Loucy (cell line): ENCODE measurements at regions not wholly inside any gene's neighbourhood (a gene's known extent, or its start where the extent isn't known, plus 50 kb on each side); places are given as distances from the start of the nearest gene placed in this dataset.

Experiments used
- H2AFZ ChIP-seq: fragments of 200-600 bp; sonication (generic); 2 replicates; pipeline ENCODE4 v1.6.0; 2016; ENCODE audit warnings: antibody characterized with exemption, mild to moderate bottlenecking, low read length, moderate library complexity
- H3F3A ChIP-seq: fragments of 200-600 bp; 2 replicates; pipeline ENCODE4 v1.6.0; 2016; ENCODE audit warnings: antibody characterized with exemption, low read depth, mild to moderate bottlenecking
- H3K27me3 ChIP-seq: fragments of 200-600 bp; sonication (generic); 2 replicates; pipeline ENCODE4 v1.6.1; 2014; ENCODE audit warnings: low read length, mild to moderate bottlenecking; ENCODE audit not compliant: insufficient read depth, poor library complexity, severe bottlenecking
- H3K36me3 ChIP-seq: fragments of 200-600 bp; sonication (generic); 2 replicates; pipeline ENCODE4 v1.6.1; 2016; ENCODE audit warnings: low read length; ENCODE audit not compliant: insufficient read depth
- H3K4me1 ChIP-seq: fragments of 200-600 bp; sonication (generic); 2 replicates; pipeline ENCODE4 v1.5.1; 2014; ENCODE audit warnings: low read length, mild to moderate bottlenecking; ENCODE audit not compliant: insufficient read depth, poor library complexity, severe bottlenecking
- H3K4me2 ChIP-seq: fragments of 200-600 bp; sonication (generic); 2 replicates; pipeline ENCODE4 v1.6.0; 2014; ENCODE audit warnings: antibody characterized with exemption, low read length, low read depth, mild to moderate bottlenecking; ENCODE audit not compliant: poor library complexity, severe bottlenecking
- H3K4me3 ChIP-seq: fragments of 200-600 bp; sonication (generic); 2 replicates; pipeline ENCODE4 v1.5.1; 2014; ENCODE audit warnings: low read length, mild to moderate bottlenecking, mixed read lengths; ENCODE audit not compliant: poor library complexity, severe bottlenecking
- H3K79me2 ChIP-seq: fragments of 200-600 bp; sonication (generic); 2 replicates; pipeline ENCODE4 v1.6.1; 2014; ENCODE audit warnings: low read length; ENCODE audit not compliant: insufficient read depth
- H3K9ac ChIP-seq: fragments of 200-600 bp; sonication (generic); 2 replicates; pipeline ENCODE4 v1.6.0; 2014; ENCODE audit warnings: mild to moderate bottlenecking, low read depth, low read length, moderate library complexity; ENCODE audit not compliant: poor library complexity, severe bottlenecking
- H3K9me2 ChIP-seq: fragments of 200-600 bp; sonication (generic); replicated peaks from 2 replicates; pipeline ENCODE4 v1.6.1; 2016; ENCODE audit warnings: low read depth, low read length, mixed read lengths
- H3K9me3 ChIP-seq: fragments of 200-600 bp; sonication (generic); 2 replicates; pipeline ENCODE4 v1.6.1; 2014; ENCODE audit warnings: mild to moderate bottlenecking, antibody characterized with exemption, low read length, low read depth; ENCODE audit not compliant: insufficient read depth
- H4K20me1 ChIP-seq: fragments of 200-600 bp; sonication (generic); 2 replicates; pipeline ENCODE4 v1.6.0; 2014; ENCODE audit warnings: antibody characterized with exemption, low read length, mild to moderate bottlenecking; ENCODE audit not compliant: insufficient read depth, poor library complexity, severe bottlenecking
- EZH2phosphoT487 ChIP-seq: fragments of 200-600 bp; IDR thresholded peaks from 2 replicates; pipeline ENCODE4 v1.6.1; 2018; ENCODE audit warnings: antibody characterized with exemption, mild to moderate bottlenecking, moderate library complexity, borderline replicate concordance
- TF ChIP-seq, protein P1 (sequence below): fragments of 200-600 bp; sonication (generic); conservative IDR thresholded peaks from 2 replicates; pipeline ENCODE4 v1.5.1; 2014; ENCODE audit warnings: mild to moderate bottlenecking, antibody characterized with exemption, low read length

GRCh38 chr5:97408331-97408730 is 225.3 kb upstream of the RIOK2 start:
- Histone ChIP-seq H3K79me2 (no peaks in the 10 kb centered on the region), H3K4me3 (no peak overlapping the region), H2AFZ (no peak overlapping the region), H3K9me2 (no peaks in the 10 kb centered on the region), H3K4me1 (no peaks in the 10 kb centered on the region), H3K9me3 (no peaks in the 10 kb centered on the region), H4K20me1 (no peaks in the 10 kb centered on the region), H3F3A (no peaks in the 10 kb centered on the region), H3K27me3 (no peaks in the 10 kb centered on the region), H3K9ac (no peak overlapping the region), H3K36me3 (no peaks in the 10 kb centered on the region), H3K4me2 (no peak overlapping the region)
- no peak for TF ChIP-seq EZH2phosphoT487
- TF ChIP-seq, protein P1, sequence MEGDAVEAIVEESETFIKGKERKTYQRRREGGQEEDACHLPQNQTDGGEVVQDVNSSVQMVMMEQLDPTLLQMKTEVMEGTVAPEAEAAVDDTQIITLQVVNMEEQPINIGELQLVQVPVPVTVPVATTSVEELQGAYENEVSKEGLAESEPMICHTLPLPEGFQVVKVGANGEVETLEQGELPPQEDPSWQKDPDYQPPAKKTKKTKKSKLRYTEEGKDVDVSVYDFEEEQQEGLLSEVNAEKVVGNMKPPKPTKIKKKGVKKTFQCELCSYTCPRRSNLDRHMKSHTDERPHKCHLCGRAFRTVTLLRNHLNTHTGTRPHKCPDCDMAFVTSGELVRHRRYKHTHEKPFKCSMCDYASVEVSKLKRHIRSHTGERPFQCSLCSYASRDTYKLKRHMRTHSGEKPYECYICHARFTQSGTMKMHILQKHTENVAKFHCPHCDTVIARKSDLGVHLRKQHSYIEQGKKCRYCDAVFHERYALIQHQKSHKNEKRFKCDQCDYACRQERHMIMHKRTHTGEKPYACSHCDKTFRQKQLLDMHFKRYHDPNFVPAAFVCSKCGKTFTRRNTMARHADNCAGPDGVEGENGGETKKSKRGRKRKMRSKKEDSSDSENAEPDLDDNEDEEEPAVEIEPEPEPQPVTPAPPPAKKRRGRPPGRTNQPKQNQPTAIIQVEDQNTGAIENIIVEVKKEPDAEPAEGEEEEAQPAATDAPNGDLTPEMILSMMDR = no peak

DNA sequence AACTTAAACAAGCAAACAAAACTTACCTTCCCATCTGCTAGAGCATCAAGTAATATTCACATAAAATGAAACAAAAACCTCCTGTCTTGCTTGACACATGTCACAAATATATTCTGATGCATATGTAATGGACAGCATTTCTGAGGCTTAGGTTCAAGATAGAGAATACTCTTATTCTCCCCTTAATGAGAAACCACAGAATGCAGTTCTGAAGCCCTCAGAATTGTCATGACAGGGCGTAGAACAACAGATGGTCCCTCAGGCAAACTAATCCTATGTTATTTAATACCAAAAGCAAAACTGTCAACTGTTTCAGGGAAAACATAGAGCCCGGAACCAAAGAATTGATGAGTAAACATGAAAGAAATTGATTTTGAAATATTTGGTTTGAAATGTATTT is 229.9 kb upstream of the RIOK2 start:
- no peaks in the 10 kb centered on the region for H3F3A ChIP-seq
- H3K4me1 ChIP-seq = no peaks in the 10 kb centered on the region
- H4K20me1 ChIP-seq = no peaks in the 10 kb centered on the region
- H3K4me2 ChIP-seq = no peak overlapping the region
- no peak overlapping the region for H2AFZ ChIP-seq
- H3K27me3 ChIP-seq = no peaks in the 10 kb centered on the region
- no peaks in the 10 kb centered on the region for H3K9me3 ChIP-seq
- no peaks in the 10 kb centered on the region for H3K79me2 ChIP-seq
- no peak overlapping the region for H3K4me3 ChIP-seq
- H3K9me2 ChIP-seq = no peaks in the 10 kb centered on the region
- H3K9ac ChIP-seq = no peak overlapping the region
- TF ChIP-seq, protein P1 = no peak
- no peaks in the 10 kb centered on the region for H3K36me3 ChIP-seq

DNA sequence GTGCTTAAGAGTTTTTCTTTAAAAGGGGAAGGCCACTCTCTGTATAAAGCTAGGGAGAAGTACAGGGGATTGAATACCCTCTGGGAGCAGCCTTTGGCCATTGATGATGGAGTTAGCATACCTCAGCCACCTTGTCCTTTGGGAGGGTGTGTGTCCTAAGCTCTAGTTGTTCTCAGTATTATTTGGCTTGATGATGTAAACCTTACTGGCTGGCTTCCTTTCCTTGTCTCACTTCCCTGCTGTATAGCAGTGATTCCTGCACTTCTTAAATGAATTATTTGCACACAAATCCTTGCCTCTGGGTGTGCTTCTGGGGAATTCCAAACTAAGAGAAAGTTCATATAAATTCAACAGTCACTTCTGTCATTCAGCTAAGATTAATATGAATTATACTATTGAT is 234.9 kb upstream of the RIOK2 start:
- no peaks in the 10 kb centered on the region for H3K9me3 ChIP-seq
- no peak overlapping the region for H3K4me3 ChIP-seq
- no peak overlapping the region for H3K9ac ChIP-seq
- H3K4me1 ChIP-seq = no peaks in the 10 kb centered on the region
- H3K4me2 ChIP-seq = no peak overlapping the region
- H4K20me1 ChIP-seq = no peaks in the 10 kb centered on the region
- TF ChIP-seq, protein P1 = no peak
- TF ChIP-seq EZH2phosphoT487 = no peak
- H3K79me2 ChIP-seq = no peaks in the 10 kb centered on the region
- no peaks in the 10 kb centered on the region for H3K9me2 ChIP-seq
- H2AFZ ChIP-seq = no peak overlapping the region
- H3K27me3 ChIP-seq = no peaks in the 10 kb centered on the region
- H3F3A ChIP-seq = no peaks in the 10 kb centered on the region
- no peaks in the 10 kb centered on the region for H3K36me3 ChIP-seq
